ENCODE measurements at regions not wholly inside any gene's neighbourhood (a gene's known extent, or its start where the extent isn't known, plus 50 kb on each side); places are given as distances from the start of the nearest gene placed in this dataset.
"Not testable (repeated sequence)": the region's sequence is repeated elsewhere in the genome, so short reads cannot be mapped to it uniquely, and the experiment has no call there.

- no peaks in the 10 kb centered on the region for H3K36me3 ChIP-seq (ENCODE audit: control insufficient read depth, insufficient read depth, low read length)
- no peak overlapping the region for H3K27ac ChIP-seq (ENCODE audit: low read length)
- peaks cover 7% of the 10 kb centered on the region for H3K4me1 ChIP-seq (ENCODE audit: control insufficient read depth, insufficient read depth, low read length)
- DNase-seq: no peak
- peaks cover 12% of the 10 kb centered on the region for H3K27me3 ChIP-seq (ENCODE audit: control insufficient read depth, insufficient read depth, low read length)
- no peaks in the 10 kb centered on the region for H3K9me3 ChIP-seq (replicated peaks; ENCODE audit: control insufficient read depth, low read depth, low read length)
- WGBS (ENCODE audit: insufficient coverage): 87% methylated on average over 18 of the region's 22 CpGs
- no peak overlapping the region for H3K4me3 ChIP-seq (ENCODE audit: low read length)
These were observed 152.3 kb downstream of the CTTN start for GRCh38 chr11:70550456-70551195.

- Histone ChIP-seq H3K27ac (ENCODE audit: low read length) (no peak overlapping the region), H3K4me1 (ENCODE audit: control insufficient read depth, insufficient read depth, low read length) (peaks cover 7% of the 10 kb centered on the region), H3K36me3 (ENCODE audit: control insufficient read depth, insufficient read depth, low read length) (no peaks in the 10 kb centered on the region), H3K27me3 (ENCODE audit: control insufficient read depth, insufficient read depth, low read length) (peaks cover 12% of the 10 kb centered on the region), H3K4me3 (ENCODE audit: low read length) (no peak overlapping the region), H3K9me3 (replicated peaks; ENCODE audit: control insufficient read depth, low read depth, low read length) (no peaks in the 10 kb centered on the region)
- DNase-seq: no peak
- WGBS (ENCODE audit: insufficient coverage): 63% methylated on average over 17 of the region's 23 CpGs
These were observed 153.2 kb downstream of the CTTN start for GRCh38 chr11:70551351-70552166.

GRCh38 chr11:70552167-70553150 is 154.1 kb downstream of the CTTN start:
- Histone ChIP-seq H3K4me3 (ENCODE audit: low read length) (no peak overlapping the region), H3K36me3 (ENCODE audit: control insufficient read depth, insufficient read depth, low read length) (no peaks in the 10 kb centered on the region), H3K4me1 (ENCODE audit: control insufficient read depth, insufficient read depth, low read length) (peaks cover 8% of the 10 kb centered on the region), H3K27me3 (ENCODE audit: control insufficient read depth, insufficient read depth, low read length) (peaks cover 12% of the 10 kb centered on the region), H3K27ac (ENCODE audit: low read length) (no peak overlapping the region), H3K9me3 (replicated peaks; ENCODE audit: control insufficient read depth, low read depth, low read length) (no peaks in the 10 kb centered on the region)
- DNase-seq: no peak
- WGBS (ENCODE audit: insufficient coverage): 70% methylated on average over 33 of the region's 34 CpGs

- no peaks in the 10 kb centered on the region for H3K9me3 ChIP-seq (replicated peaks; ENCODE audit: control insufficient read depth, low read depth, low read length)
- H3K4me3 ChIP-seq (ENCODE audit: low read length): no peak overlapping the region
- H3K4me1 ChIP-seq (ENCODE audit: control insufficient read depth, insufficient read depth, low read length): peaks cover 16% of the 10 kb centered on the region
- H3K36me3 ChIP-seq (ENCODE audit: control insufficient read depth, insufficient read depth, low read length): no peaks in the 10 kb centered on the region
- peaks cover 9% of the 10 kb centered on the region for H3K27me3 ChIP-seq (ENCODE audit: control insufficient read depth, insufficient read depth, low read length)
- H3K27ac ChIP-seq (ENCODE audit: low read length): no peak overlapping the region
- no peak for DNase-seq
- no CpG with 5 or more reads among the region's 5 CpGs for WGBS (ENCODE audit: insufficient coverage)
These were observed 156.7 kb downstream of the CTTN start for GRCh38 chr11:70555078-70555477.

- Histone ChIP-seq H3K9me3 (replicated peaks; ENCODE audit: control insufficient read depth, low read depth, low read length) (no peaks in the 10 kb centered on the region), H3K36me3 (ENCODE audit: control insufficient read depth, insufficient read depth, low read length) (no peaks in the 10 kb centered on the region), H3K27me3 (ENCODE audit: control insufficient read depth, insufficient read depth, low read length) (peaks cover 2% of the 10 kb centered on the region), H3K27ac (ENCODE audit: low read length) (no peak overlapping the region), H3K4me3 (ENCODE audit: low read length) (no peak overlapping the region), H3K4me1 (ENCODE audit: control insufficient read depth, insufficient read depth, low read length) (peaks cover 15% of the 10 kb centered on the region)
- peak; percentile 87 for DNase-seq
- 21% methylated on average over 7 of the region's 8 CpGs for WGBS (ENCODE audit: insufficient coverage)
These were observed 158.8 kb downstream of the CTTN start for GRCh38 chr11:70556884-70557741.

GRCh38 chr11:70557742-70558485 is 159.6 kb downstream of the CTTN start:
- 70% methylated on average over 23 of the region's 27 CpGs for WGBS (ENCODE audit: insufficient coverage)
- peaks cover 14% of the 10 kb centered on the region for H3K4me1 ChIP-seq (ENCODE audit: control insufficient read depth, insufficient read depth, low read length)
- H3K4me3 ChIP-seq (ENCODE audit: low read length): no peak overlapping the region
- H3K36me3 ChIP-seq (ENCODE audit: control insufficient read depth, insufficient read depth, low read length): no peaks in the 10 kb centered on the region
- H3K9me3 ChIP-seq (replicated peaks; ENCODE audit: control insufficient read depth, low read depth, low read length): no peaks in the 10 kb centered on the region
- H3K27ac ChIP-seq (ENCODE audit: low read length): no peak overlapping the region
- peaks cover 2% of the 10 kb centered on the region for H3K27me3 ChIP-seq (ENCODE audit: control insufficient read depth, insufficient read depth, low read length)
- peak; percentile 66 for DNase-seq

- no peaks in the 10 kb centered on the region for H3K36me3 ChIP-seq (ENCODE audit: control insufficient read depth, insufficient read depth, low read length)
- no peak overlapping the region for H3K27ac ChIP-seq (ENCODE audit: low read length)
- peaks cover 14% of the 10 kb centered on the region for H3K4me1 ChIP-seq (ENCODE audit: control insufficient read depth, insufficient read depth, low read length)
- 71% methylated on average over 12 of the region's 17 CpGs for WGBS (ENCODE audit: insufficient coverage)
- no peak overlapping the region for H3K4me3 ChIP-seq (ENCODE audit: low read length)
- no peak for DNase-seq
- peaks cover 2% of the 10 kb centered on the region for H3K27me3 ChIP-seq (ENCODE audit: control insufficient read depth, insufficient read depth, low read length)
- H3K9me3 ChIP-seq (replicated peaks; ENCODE audit: control insufficient read depth, low read depth, low read length): no peaks in the 10 kb centered on the region
These were observed 160.4 kb downstream of the CTTN start for GRCh38 chr11:70558681-70559080.

GRCh38 chr11:70559516-70559915 is 161.2 kb downstream of the CTTN start:
- DNase-seq: no peak

GRCh38 chr11:70560621-70561020 is 162.3 kb downstream of the CTTN start:
- H3K4me3 ChIP-seq (ENCODE audit: low read length); H3K27me3 ChIP-seq (ENCODE audit: control insufficient read depth, insufficient read depth, low read length); H3K36me3 ChIP-seq (ENCODE audit: control insufficient read depth, insufficient read depth, low read length); DNase-seq; H3K27ac ChIP-seq (ENCODE audit: low read length); H3K9me3 ChIP-seq (replicated peaks; ENCODE audit: control insufficient read depth, low read depth, low read length): not testable (repeated sequence)
- 78% methylated on average over 2 of the region's 13 CpGs for WGBS (ENCODE audit: insufficient coverage)
- H3K4me1 ChIP-seq (ENCODE audit: control insufficient read depth, insufficient read depth, low read length): peaks cover 14% of the 10 kb centered on the region

More at GRCh38 chr11:70559516-70559915, 161.2 kb downstream of the CTTN start:
- no peaks in the 10 kb centered on the region for H3K9me3 ChIP-seq (replicated peaks; ENCODE audit: control insufficient read depth, low read depth, low read length)
- 85% methylated on average over 6 of the region's 10 CpGs for WGBS (ENCODE audit: insufficient coverage)
- no peak overlapping the region for H3K27ac ChIP-seq (ENCODE audit: low read length)
- H3K4me1 ChIP-seq (ENCODE audit: control insufficient read depth, insufficient read depth, low read length): peaks cover 14% of the 10 kb centered on the region
- no peaks in the 10 kb centered on the region for H3K27me3 ChIP-seq (ENCODE audit: control insufficient read depth, insufficient read depth, low read length)
- H3K36me3 ChIP-seq (ENCODE audit: control insufficient read depth, insufficient read depth, low read length): no peaks in the 10 kb centered on the region
- no peak overlapping the region for H3K4me3 ChIP-seq (ENCODE audit: low read length)
